Sigmoid colon (tissue), 6 donors: ENCODE measurements at regions not wholly inside any gene's neighbourhood (a gene's known extent, or its start where the extent isn't known, plus 50 kb on each side); places are given as distances from the start of the nearest gene placed in this dataset.

Experiments
- DNase-seq: peaks from one replicate; pipeline ENCODE4 v3.0.0-alpha.2; 2019
- H3K27ac ChIP-seq, 4 donors: fragments of 200-600 bp; sonication (generic); one replicate each; pipeline ENCODE4 v1.5.1; 2016 to 2019; ENCODE audit warnings: mild to moderate bottlenecking in 1 of 4
- H3K27me3 ChIP-seq, 3 donors: fragments of 200-600 bp; sonication (generic); one replicate each; pipeline ENCODE4 v1.5.1; 2019; ENCODE audit warnings: mild to moderate bottlenecking in 1 of 3
- H3K36me3 ChIP-seq, 4 donors: fragments of 200-600 bp; sonication (generic); one replicate each; pipeline ENCODE4 v1.5.1; 2016 to 2019
- H3K4me1 ChIP-seq, 4 donors: fragments of 200-600 bp; sonication (generic); one replicate each; pipeline ENCODE4 v1.5.1; 2017 to 2019
- H3K4me3 ChIP-seq, 4 donors: fragments of 200-600 bp; sonication (generic); one replicate each; pipeline ENCODE4 v1.5.1; 2017 to 2019; ENCODE audit warnings: mild to moderate bottlenecking in 2 of 4, moderate library complexity in 1 of 4
- H3K9me3 ChIP-seq, 4 donors: fragments of 200-600 bp in 3 of 4; sonication (generic) in 3 of 4; one replicate each; pipeline versions ENCODE4 v1.5.1 to v1.6.1; 2013 to 2019
- EP300 ChIP-seq, 4 donors: sonication (generic); formaldehyde crosslinking; IDR thresholded peaks; one replicate each; pipeline ENCODE4 v1.6.1; 2017; ENCODE audit warnings: antibody characterized with exemption in 4 of 4
- POLR2A ChIP-seq, 2 donors: fragments of 450-650 bp; IDR thresholded peaks; one replicate each; pipeline ENCODE4 v1.6.1; 2016; ENCODE audit warnings: antibody characterized with exemption in 2 of 2, mild to moderate bottlenecking in 2 of 2, moderate library complexity in 2 of 2
- POLR2AphosphoS5 ChIP-seq, 4 donors: sonication (generic); formaldehyde crosslinking; IDR thresholded peaks; one replicate each; pipeline ENCODE4 v1.6.1; 2017; ENCODE audit warnings: antibody characterized with exemption in 4 of 4
- WGBS, 2 donors: extraction: QIAGEN DNeasy Blood & Tissue Kit; methylation state at CpG; one replicate each; pipeline ENCODE4 v1.1.7; 2013; 5-methylcytosine and 5-hydroxymethylcytosine counted together
- intact Hi-C: fragments of 100-400 bp; cut with DNase I; formaldehyde crosslinking; loops from one replicate; pipeline ENCODE4 v1.15.1; 2023
- TF ChIP-seq, protein P1 (sequence below), 4 experiments: fragments of 450-650 bp in 3 of 4; fragments of 200-600 bp in 1 of 4; IDR thresholded peaks; one replicate each; pipeline ENCODE4 v1.5.1; 2016 to 2019; ENCODE audit warnings: antibody characterized with exemption in 4 of 4, mild to moderate bottlenecking in 3 of 4, moderate library complexity in 2 of 4
- donor health status: healthy with polysubstance abuse.
- donor health status: healthy.

DNA sequence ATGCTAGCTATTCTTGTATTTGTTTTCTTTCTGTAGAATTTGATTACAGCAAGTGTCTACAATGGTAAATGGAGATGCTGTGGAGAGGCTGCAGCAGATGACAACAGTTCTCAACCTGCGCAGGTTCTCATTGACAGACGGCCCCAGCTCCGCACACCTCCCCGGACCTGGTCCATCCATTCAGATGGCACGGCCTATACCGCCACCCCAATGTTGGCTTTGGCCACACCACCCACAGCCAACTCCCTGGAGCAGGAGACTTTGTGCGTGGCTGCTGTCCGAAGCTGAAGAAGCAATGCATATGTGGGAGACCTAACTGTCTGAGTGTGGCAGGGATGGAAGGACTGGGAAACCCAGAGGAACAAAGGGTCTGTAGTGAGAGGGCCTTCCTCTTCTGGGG, 116.4 kb upstream of the TCERG1L start:
- TF ChIP-seq, protein P1, sequence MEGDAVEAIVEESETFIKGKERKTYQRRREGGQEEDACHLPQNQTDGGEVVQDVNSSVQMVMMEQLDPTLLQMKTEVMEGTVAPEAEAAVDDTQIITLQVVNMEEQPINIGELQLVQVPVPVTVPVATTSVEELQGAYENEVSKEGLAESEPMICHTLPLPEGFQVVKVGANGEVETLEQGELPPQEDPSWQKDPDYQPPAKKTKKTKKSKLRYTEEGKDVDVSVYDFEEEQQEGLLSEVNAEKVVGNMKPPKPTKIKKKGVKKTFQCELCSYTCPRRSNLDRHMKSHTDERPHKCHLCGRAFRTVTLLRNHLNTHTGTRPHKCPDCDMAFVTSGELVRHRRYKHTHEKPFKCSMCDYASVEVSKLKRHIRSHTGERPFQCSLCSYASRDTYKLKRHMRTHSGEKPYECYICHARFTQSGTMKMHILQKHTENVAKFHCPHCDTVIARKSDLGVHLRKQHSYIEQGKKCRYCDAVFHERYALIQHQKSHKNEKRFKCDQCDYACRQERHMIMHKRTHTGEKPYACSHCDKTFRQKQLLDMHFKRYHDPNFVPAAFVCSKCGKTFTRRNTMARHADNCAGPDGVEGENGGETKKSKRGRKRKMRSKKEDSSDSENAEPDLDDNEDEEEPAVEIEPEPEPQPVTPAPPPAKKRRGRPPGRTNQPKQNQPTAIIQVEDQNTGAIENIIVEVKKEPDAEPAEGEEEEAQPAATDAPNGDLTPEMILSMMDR (IDR thresholded peaks at IDR 0.05), result no peak
- TF ChIP-seq EP300 (IDR thresholded peaks at IDR 0.05), result no peak
- TF ChIP-seq POLR2AphosphoS5 (IDR thresholded peaks at IDR 0.05), result no peak
- no peak for TF ChIP-seq POLR2A (IDR thresholded peaks at IDR 0.05)
- no peak overlapping the region for H3K27ac ChIP-seq
- intact Hi-C loops, result no loop called here
- DNase-seq, result no peak
- peaks cover 0 to 2% (median 0%) of the 10 kb centered on the region in 4 donors for H3K9me3 ChIP-seq
- H3K4me1 ChIP-seq, result peaks cover 0 to 15% (median 6%) of the 10 kb centered on the region in 4 donors
- peaks cover 0 to 21% (median 0%) of the 10 kb centered on the region in 3 donors for H3K27me3 ChIP-seq
- no peak overlapping the region for H3K4me3 ChIP-seq
- H3K36me3 ChIP-seq, result no peaks in the 10 kb centered on the region
- WGBS, 2 donors, result 91 to 94% methylated on average over 8 of the region's 8 CpGs

DNA sequence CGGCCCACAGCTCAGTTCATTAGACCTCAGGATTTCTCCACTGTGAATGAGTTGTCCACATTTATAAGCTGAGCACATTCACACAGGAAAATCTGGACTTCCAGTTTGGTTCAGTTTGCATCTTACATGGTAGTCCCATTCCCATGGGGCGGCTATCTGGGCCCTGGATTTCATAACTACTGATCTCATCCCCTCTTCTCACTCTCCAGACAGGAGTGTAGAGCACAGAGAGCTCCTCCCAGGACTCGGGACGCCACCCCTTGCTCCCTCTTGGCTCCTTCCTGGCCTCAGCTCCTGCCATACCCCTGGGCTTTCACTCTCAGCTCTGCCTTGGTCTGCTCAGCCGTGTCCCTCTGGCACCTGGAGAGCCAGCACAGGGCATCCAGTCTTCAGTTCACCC, 117.6 kb upstream of the TCERG1L start:
- 74 to 83% methylated on average over 5 of the region's 5 CpGs for WGBS, 2 donors
- TF ChIP-seq, protein P1 (IDR thresholded peaks at IDR 0.05), result no peak
- TF ChIP-seq EP300 (IDR thresholded peaks at IDR 0.05) (no peak), POLR2AphosphoS5 (IDR thresholded peaks at IDR 0.05) (no peak), POLR2A (IDR thresholded peaks at IDR 0.05) (no peak)
- Histone ChIP-seq H3K27me3 (peaks cover 0 to 16% (median 0%) of the 10 kb centered on the region in 3 donors), H3K9me3 (peaks cover 0 to 2% (median 0%) of the 10 kb centered on the region in 4 donors), H3K27ac (no peak overlapping the region), H3K4me3 (no peak overlapping the region), H3K36me3 (no peaks in the 10 kb centered on the region), H3K4me1 (peaks cover 0 to 15% (median 6%) of the 10 kb centered on the region in 4 donors)
- no peak for DNase-seq
- intact Hi-C loops, result no loop called here

DNA sequence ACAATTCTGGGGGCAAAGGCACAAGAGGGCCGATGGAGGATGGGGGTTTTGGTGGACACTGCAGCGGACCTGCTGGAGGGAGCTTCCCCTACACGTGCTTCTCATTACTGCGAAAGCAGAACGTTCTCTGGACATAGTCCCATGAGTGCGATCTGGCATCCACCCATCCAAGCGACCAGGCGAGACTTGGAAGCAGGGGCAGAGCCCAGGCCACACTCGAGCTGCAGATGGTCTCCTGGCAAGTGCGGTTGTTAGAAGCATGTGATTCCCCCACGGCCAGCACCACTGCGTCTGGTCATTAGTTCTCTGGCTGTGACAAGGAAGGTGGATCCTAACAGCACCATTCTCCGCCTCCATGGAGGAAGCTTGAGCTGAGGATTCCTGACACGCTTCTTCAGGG, 118.4 kb upstream of the TCERG1L start:
- H3K4me3 ChIP-seq, result no peak overlapping the region
- no peak for TF ChIP-seq POLR2AphosphoS5 (IDR thresholded peaks at IDR 0.05)
- TF ChIP-seq, protein P1 (IDR thresholded peaks at IDR 0.05), result no peak
- TF ChIP-seq EP300 (IDR thresholded peaks at IDR 0.05), result no peak
- no peak for TF ChIP-seq POLR2A (IDR thresholded peaks at IDR 0.05)
- H3K27ac ChIP-seq, result no peak overlapping the region
- intact Hi-C loops, result no loop called here
- H3K27me3 ChIP-seq, result peaks cover 0 to 11% (median 0%) of the 10 kb centered on the region in 3 donors
- peaks cover 0 to 15% (median 6%) of the 10 kb centered on the region in 4 donors for H3K4me1 ChIP-seq
- WGBS, 2 donors, result 74 to 81% methylated on average over 14 of the region's 14 CpGs
- H3K9me3 ChIP-seq, result peaks cover 0 to 2% (median 0%) of the 10 kb centered on the region in 4 donors
- peak; percentile 61 for DNase-seq
- H3K36me3 ChIP-seq, result no peaks in the 10 kb centered on the region

DNA sequence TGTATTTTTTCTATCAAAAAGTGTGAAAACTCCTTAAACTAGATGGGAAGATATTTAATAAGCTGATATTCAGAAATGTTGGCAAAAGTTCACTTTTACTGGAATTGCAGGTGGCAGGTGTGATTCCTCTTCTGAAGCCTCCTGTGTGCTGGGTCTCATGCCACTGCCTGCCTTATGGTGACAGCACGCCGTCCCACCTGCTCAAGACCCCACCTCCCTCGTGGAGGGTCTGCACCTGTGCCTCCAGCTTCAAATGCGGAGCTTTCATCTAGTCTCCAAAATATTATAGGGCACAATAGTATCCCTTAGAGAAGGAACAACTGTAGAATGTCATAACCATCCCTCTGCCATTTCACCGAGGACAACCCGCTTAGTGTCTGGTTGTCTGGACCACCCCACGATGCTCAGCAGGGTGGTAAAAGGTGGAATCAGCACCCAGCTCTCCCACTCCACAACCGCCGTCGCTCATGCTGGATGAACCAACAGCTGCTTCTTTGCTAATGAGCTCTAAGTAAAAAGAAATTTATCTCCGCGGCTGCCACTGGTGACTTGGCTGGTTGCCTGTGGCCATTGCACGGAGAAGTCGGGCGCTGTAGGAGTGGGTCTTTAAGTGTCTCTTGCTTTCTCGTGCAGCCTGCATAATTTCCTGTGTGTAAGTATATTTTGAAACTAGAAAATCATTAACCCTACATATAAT, 119.3 kb upstream of the TCERG1L start:
- Histone ChIP-seq H3K9me3 (peaks cover 0 to 2% (median 0%) of the 10 kb centered on the region in 4 donors), H3K27me3 (peaks cover 0 to 11% (median 0%) of the 10 kb centered on the region in 3 donors), H3K4me1 (peaks cover 0 to 16% (median 7%) of the 10 kb centered on the region in 4 donors), H3K27ac (no peak overlapping the region), H3K36me3 (no peaks in the 10 kb centered on the region), H3K4me3 (no peak overlapping the region)
- WGBS, 2 donors, result 76 to 83% methylated on average over 16 of the region's 16 CpGs
- peak; percentile 22 for DNase-seq
- intact Hi-C loops, result no loop called here
- TF ChIP-seq EP300 (IDR thresholded peaks at IDR 0.05) (no peak), POLR2A (IDR thresholded peaks at IDR 0.05) (no peak), POLR2AphosphoS5 (IDR thresholded peaks at IDR 0.05) (no peak)
- TF ChIP-seq, protein P1 (IDR thresholded peaks at IDR 0.05), result no peak
